HCT116 (cell line): ENCODE measurements at regions not wholly inside any gene's neighbourhood (a gene's known extent, or its start where the extent isn't known, plus 50 kb on each side); places are given as distances from the start of the nearest gene placed in this dataset.

ENCODE experiments used
- ATAC-seq: fragments of 200-7000 bp; cut with Tn5 transposase; 2 replicates; pipeline ENCODE4 v1.9.1; 2020; ENCODE audit warnings: mild to moderate bottlenecking, moderate library complexity
- BruUV-seq: library from RNA; stranded (reverse); fragments of 400-500 nt; replicated peaks from 2 replicates; lab custom pipeline; 2021; lab: Mats Ljungman, UMichigan
- CTCF ChIA-PET: fragments of 300-600 bp; sonication (Branson Sonifier 250); formaldehyde crosslinking; loops from one replicate; lab custom pipeline; 2021; ENCODE audit warnings: antibody characterized with exemption; lab: Charles Lee
- POLR2A ChIA-PET: fragments of 300-600, 350-600 bp; sonication (Branson Sonifier 250); formaldehyde crosslinking; loops from one replicate; lab custom pipeline; 2021; ENCODE audit warnings: antibody characterized with exemption; lab: Charles Lee
- RAD21 ChIA-PET, 2 experiments: fragments of 300-600 bp; sonication (Branson Sonifier 250); formaldehyde crosslinking; loops; one replicate each; lab custom pipeline; 2023; ENCODE audit warnings: low total read pairs in 2 of 2; ENCODE audit not compliant: uncharacterized antibody in 2 of 2, unreplicated experiment in 2 of 2, low non-redundant PET in 1 of 2; lab: Charles Lee
- DNase-seq: peaks from one replicate; pipeline ENCODE4 v3.0.0-alpha.2; 2010; ENCODE audit warnings: low read depth, low spot score
- H2AFZ ChIP-seq: fragments of 200-600 bp; shearing (Covaris generic), sonication (generic); 2 replicates; pipeline ENCODE4 v1.6.1; 2017; ENCODE audit warnings: low read depth, mixed run types, mixed read lengths, antibody characterized with exemption, low read length; ENCODE audit not compliant: poor library complexity, severe bottlenecking
- H3K27ac ChIP-seq: 2 replicates; pipeline ENCODE4 v1.5.1; 2012; ENCODE audit warnings: low read depth, low read length
- H3K27me3 ChIP-seq: fragments of 200-600 bp; sonication (generic); 2 replicates; pipeline ENCODE4 v1.6.1; 2016; ENCODE audit warnings: mixed run types, low read length, mixed read lengths; ENCODE audit not compliant: insufficient read depth
- H3K36me3 ChIP-seq, 2 experiments: fragments of 200-500 bp in 1 of 2; fragments of 200-600 bp in 1 of 2; sonication (Bioruptor generic) in 1 of 2; sonication (generic) in 1 of 2; 2 replicates each; pipeline versions ENCODE4 v1.5.1 to v1.6.1; 2014 to 2016; ENCODE audit warnings: low read length in 2 of 2, inconsistent platforms in 1 of 2, mixed read lengths in 1 of 2, mixed run types in 1 of 2; ENCODE audit not compliant: insufficient read depth in 2 of 2, control insufficient read depth in 1 of 2
- H3K4me1 ChIP-seq, 2 experiments: fragments of 200-600 bp in 1 of 2; sonication (generic) in 1 of 2; 2 replicates each; pipeline versions ENCODE4 v1.5.1 to v1.6.1; 2012 to 2017; ENCODE audit warnings: low read length in 2 of 2, inconsistent platforms in 1 of 2, mild to moderate bottlenecking in 1 of 2, mixed read lengths in 1 of 2, mixed run types in 1 of 2, moderate library complexity in 1 of 2; ENCODE audit not compliant: insufficient read depth in 2 of 2, control insufficient read depth in 1 of 2
- H3K4me2 ChIP-seq: fragments of 200-600 bp; sonication (generic); 2 replicates; pipeline ENCODE4 v1.6.1; 2017; ENCODE audit warnings: mixed run types, low read length, mixed read lengths
- H3K4me3 ChIP-seq, 2 experiments: fragments of 200-600 bp in 1 of 2; sonication (generic) in 1 of 2; replicated peaks in 1 of 2; 2 replicates each; pipeline ENCODE4 v1.5.1; 2011 to 2016; ENCODE audit warnings: low read length in 2 of 2, control low read depth in 1 of 2, low read depth in 1 of 2, mild to moderate bottlenecking in 1 of 2, mixed read lengths in 1 of 2, mixed run types in 1 of 2
- H3K79me2 ChIP-seq: fragments of 200-600 bp; sonication (generic); 2 replicates; pipeline ENCODE4 v1.6.1; 2017; ENCODE audit warnings: mild to moderate bottlenecking, mixed run types, low read length, moderate library complexity, mixed read lengths; ENCODE audit not compliant: insufficient read depth
- H3K9ac ChIP-seq: fragments of 200-600 bp; sonication (generic); 2 replicates; pipeline ENCODE4 v1.6.1; 2016; ENCODE audit warnings: low read length, mixed read lengths
- H3K9me2 ChIP-seq: fragments of 200-600 bp; sonication (generic), shearing (Covaris generic); 2 replicates; pipeline ENCODE4 v1.6.1; 2017; ENCODE audit warnings: mixed run types, mild to moderate bottlenecking, moderate library complexity; ENCODE audit not compliant: insufficient read depth
- H3K9me3 ChIP-seq, 2 experiments: fragments of 200-500 bp in 1 of 2; fragments of 200-600 bp in 1 of 2; sonication (Bioruptor generic) in 1 of 2; sonication (generic) in 1 of 2; 2 replicates each; pipeline ENCODE4 v1.6.1; 2014 to 2017; ENCODE audit warnings: low read length in 2 of 2, mixed read lengths in 2 of 2, inconsistent platforms in 1 of 2, low read depth in 1 of 2, mild to moderate bottlenecking in 1 of 2, mixed run types in 1 of 2, moderate library complexity in 1 of 2; ENCODE audit not compliant: control insufficient read depth in 1 of 2, insufficient read depth in 1 of 2
- H4K20me1 ChIP-seq: fragments of 200-600 bp; sonication (generic), shearing (Covaris generic); 2 replicates; pipeline ENCODE4 v1.6.1; 2017; ENCODE audit warnings: mixed run types, mild to moderate bottlenecking, moderate library complexity; ENCODE audit not compliant: insufficient read depth
- CEBPB ChIP-seq: IDR thresholded peaks from 2 replicates; pipeline ENCODE4 v1.6.1; 2012; ENCODE audit warnings: low read depth
- EGR1 ChIP-seq: IDR thresholded peaks from 2 replicates; pipeline ENCODE4 v1.6.1; 2012; ENCODE audit warnings: low read depth
- EZH2 ChIP-seq: fragments of 200-600 bp; sonication (generic); IDR thresholded peaks from 2 replicates; pipeline ENCODE4 v1.6.1; 2017; ENCODE audit warnings: antibody characterized with exemption, mixed run types
- EZH2phosphoT487 ChIP-seq: fragments of 200-600 bp; IDR thresholded peaks from 2 replicates; pipeline ENCODE4 v1.6.1; 2018; ENCODE audit warnings: antibody characterized with exemption, borderline replicate concordance
- FOSL1 ChIP-seq: IDR thresholded peaks from 2 replicates; pipeline ENCODE4 v1.6.1; 2012; ENCODE audit warnings: low read depth
- JUND ChIP-seq: IDR thresholded peaks from 2 replicates; pipeline ENCODE4 v1.6.1; 2012
- POLR2A ChIP-seq: IDR thresholded peaks from 2 replicates; pipeline ENCODE4 v1.7.0; 2011; ENCODE audit warnings: borderline replicate concordance; ENCODE audit not compliant: insufficient read depth, insufficient read length; ENCODE audit errors: extremely low read depth
- RAD21 ChIP-seq: IDR thresholded peaks from 2 replicates; pipeline ENCODE4 v1.6.1; 2012; ENCODE audit warnings: low read depth, mild to moderate bottlenecking
- SIN3A ChIP-seq: IDR thresholded peaks from 2 replicates; pipeline ENCODE4 v1.6.1; 2012; ENCODE audit warnings: low read depth
- SP1 ChIP-seq: IDR thresholded peaks from 2 replicates; pipeline ENCODE4 v1.6.1; 2012; ENCODE audit warnings: low read depth
- SRF ChIP-seq: IDR thresholded peaks from 2 replicates; pipeline ENCODE4 v1.6.1; 2012; ENCODE audit warnings: low read depth
- YY1 ChIP-seq: IDR thresholded peaks from 2 replicates; pipeline ENCODE4 v1.6.1; 2011; ENCODE audit warnings: low read length, low read depth, moderate library complexity, mild to moderate bottlenecking; ENCODE audit not compliant: insufficient replicate concordance; ENCODE audit errors: extremely low read depth
- intact Hi-C: fragments of 100-400 bp; cut with micrococcal nuclease; formaldehyde crosslinking; loops from 2 replicates; pipeline ENCODE4 v1.10.0; 2022
- TF ChIP-seq, protein P1 (sequence below), 3 experiments: fragments of 200-600 bp in 1 of 3; sonication (generic) in 1 of 3; IDR thresholded peaks in 2 of 3; conservative IDR thresholded peaks in 1 of 3; 2 replicates each; pipeline ENCODE4 v1.5.1; 2012 to 2017; ENCODE audit warnings: low read depth in 2 of 3, low read length in 2 of 3, antibody characterized with exemption in 1 of 3, borderline replicate concordance in 1 of 3, control low read depth in 1 of 3, mild to moderate bottlenecking in 1 of 3, mixed read lengths in 1 of 3, mixed run types in 1 of 3, moderate library complexity in 1 of 3; ENCODE audit not compliant: insufficient read depth in 1 of 3
- TF ChIP-seq, protein P2 (sequence below): IDR thresholded peaks from 2 replicates; pipeline ENCODE4 v1.6.1; 2011; ENCODE audit warnings: mild to moderate bottlenecking, low read length, moderate library complexity; ENCODE audit not compliant: insufficient replicate concordance; ENCODE audit errors: extremely low read depth

DNA sequence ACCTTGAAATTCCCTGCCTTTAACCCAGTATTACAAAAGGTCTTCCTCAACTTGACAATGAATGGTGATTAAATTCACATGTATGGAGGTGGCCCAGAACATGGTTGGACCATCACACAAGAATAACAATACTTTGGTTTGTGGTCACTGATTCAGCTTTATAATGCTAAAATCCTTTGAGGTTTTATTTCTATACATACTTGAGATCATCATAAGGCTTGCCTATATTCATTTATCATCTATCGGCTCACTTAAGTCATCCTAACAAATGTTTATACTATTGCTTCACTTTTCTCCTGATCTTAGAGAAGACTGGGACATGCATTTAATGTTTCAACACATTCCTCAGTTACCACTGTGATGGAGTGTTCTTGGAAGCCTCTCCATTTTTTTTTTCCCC is 191.3 kb downstream of the DMAC1 start:
- POLR2A ChIA-PET, result no interaction called here
- Histone ChIP-seq H4K20me1 (no peaks in the 10 kb centered on the region), H3K9me2 (no peaks in the 10 kb centered on the region), H3K36me3 (no peaks in the 10 kb centered on the region), H2AFZ (no peak overlapping the region), H3K4me3 (no peak overlapping the region), H3K79me2 (no peaks in the 10 kb centered on the region), H3K27me3 (no peaks in the 10 kb centered on the region)
- TF ChIP-seq EZH2phosphoT487 (no peak), EZH2 (no peak), CEBPB (no peak), SP1 (no peak), SRF (no peak), SIN3A (no peak), POLR2A (no peak), RAD21 (no peak), FOSL1 (no peak), YY1 (no peak), EGR1 (no peak), JUND (no peak)
- TF ChIP-seq, protein P1, sequence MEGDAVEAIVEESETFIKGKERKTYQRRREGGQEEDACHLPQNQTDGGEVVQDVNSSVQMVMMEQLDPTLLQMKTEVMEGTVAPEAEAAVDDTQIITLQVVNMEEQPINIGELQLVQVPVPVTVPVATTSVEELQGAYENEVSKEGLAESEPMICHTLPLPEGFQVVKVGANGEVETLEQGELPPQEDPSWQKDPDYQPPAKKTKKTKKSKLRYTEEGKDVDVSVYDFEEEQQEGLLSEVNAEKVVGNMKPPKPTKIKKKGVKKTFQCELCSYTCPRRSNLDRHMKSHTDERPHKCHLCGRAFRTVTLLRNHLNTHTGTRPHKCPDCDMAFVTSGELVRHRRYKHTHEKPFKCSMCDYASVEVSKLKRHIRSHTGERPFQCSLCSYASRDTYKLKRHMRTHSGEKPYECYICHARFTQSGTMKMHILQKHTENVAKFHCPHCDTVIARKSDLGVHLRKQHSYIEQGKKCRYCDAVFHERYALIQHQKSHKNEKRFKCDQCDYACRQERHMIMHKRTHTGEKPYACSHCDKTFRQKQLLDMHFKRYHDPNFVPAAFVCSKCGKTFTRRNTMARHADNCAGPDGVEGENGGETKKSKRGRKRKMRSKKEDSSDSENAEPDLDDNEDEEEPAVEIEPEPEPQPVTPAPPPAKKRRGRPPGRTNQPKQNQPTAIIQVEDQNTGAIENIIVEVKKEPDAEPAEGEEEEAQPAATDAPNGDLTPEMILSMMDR (IDR thresholded peaks at IDR 0.05 in 2 of 3, conservative IDR thresholded peaks at IDR 0.05 in 1 of 3; ENCODE audit: borderline replicate concordance in 1 of 3, insufficient read depth in 1 of 3, low read depth in 2 of 3, low read length in 2 of 3), result no peak
- TF ChIP-seq, protein P2, sequence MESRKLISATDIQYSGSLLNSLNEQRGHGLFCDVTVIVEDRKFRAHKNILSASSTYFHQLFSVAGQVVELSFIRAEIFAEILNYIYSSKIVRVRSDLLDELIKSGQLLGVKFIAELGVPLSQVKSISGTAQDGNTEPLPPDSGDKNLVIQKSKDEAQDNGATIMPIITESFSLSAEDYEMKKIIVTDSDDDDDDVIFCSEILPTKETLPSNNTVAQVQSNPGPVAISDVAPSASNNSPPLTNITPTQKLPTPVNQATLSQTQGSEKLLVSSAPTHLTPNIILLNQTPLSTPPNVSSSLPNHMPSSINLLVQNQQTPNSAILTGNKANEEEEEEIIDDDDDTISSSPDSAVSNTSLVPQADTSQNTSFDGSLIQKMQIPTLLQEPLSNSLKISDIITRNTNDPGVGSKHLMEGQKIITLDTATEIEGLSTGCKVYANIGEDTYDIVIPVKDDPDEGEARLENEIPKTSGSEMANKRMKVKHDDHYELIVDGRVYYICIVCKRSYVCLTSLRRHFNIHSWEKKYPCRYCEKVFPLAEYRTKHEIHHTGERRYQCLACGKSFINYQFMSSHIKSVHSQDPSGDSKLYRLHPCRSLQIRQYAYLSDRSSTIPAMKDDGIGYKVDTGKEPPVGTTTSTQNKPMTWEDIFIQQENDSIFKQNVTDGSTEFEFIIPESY, result no peak
- TF ChIP-seq, all 23 proteins: peak for 0
- RAD21 ChIA-PET, result no interaction called here
- Histone ChIP-seq H3K9ac (no peak overlapping the region), H3K27ac (no peak overlapping the region), H3K4me1 (no peaks in the 10 kb centered on the region), H3K4me2 (no peak overlapping the region), H3K9me3 (no peaks in the 10 kb centered on the region)
- ATAC-seq (no peak), DNase-seq (no peak)
- intact Hi-C loops, result no loop called here
- BruUV-seq, result no TSS peak
- CTCF ChIA-PET, result no interaction called here
